ENCODE measurements at regions not wholly inside any gene's neighbourhood (a gene's known extent, or its start where the extent isn't known, plus 50 kb on each side); places are given as distances from the start of the nearest gene placed in this dataset.

GRCh38 chr9:1875251-1875851, 139.8 kb upstream of the SMARCA2 start:
- H3K4me3 ChIP-seq: no peak overlapping the region
- no peaks in the 10 kb centered on the region for H3K36me3 ChIP-seq
- H3K4me1 ChIP-seq: no peaks in the 10 kb centered on the region
- H3K27ac ChIP-seq: no peak overlapping the region
- H3K9ac ChIP-seq (ENCODE audit: low read depth in 2 of 2, low read length in 2 of 2): no peak overlapping the region
- no peaks in the 10 kb centered on the region for H3K27me3 ChIP-seq
- no peak for DNase-seq
- no peaks in the 10 kb centered on the region for H3K9me3 ChIP-seq
- no peak for TF ChIP-seq CTCF (IDR thresholded peaks at IDR 0.05)
- intact Hi-C loops (cut with DNase I): no loop called here

- H3K27me3 ChIP-seq: no peaks in the 10 kb centered on the region
- H3K4me1 ChIP-seq: no peaks in the 10 kb centered on the region
- no peak overlapping the region for H3K27ac ChIP-seq
- H3K36me3 ChIP-seq: no peaks in the 10 kb centered on the region
- no peaks in the 10 kb centered on the region for H3K9me3 ChIP-seq
- intact Hi-C loops (cut with DNase I): no loop called here
- DNase-seq: no peak
- no peak overlapping the region for H3K4me3 ChIP-seq
- no peak overlapping the region for H3K9ac ChIP-seq (ENCODE audit: low read depth in 2 of 2, low read length in 2 of 2)
- TF ChIP-seq CTCF (IDR thresholded peaks at IDR 0.05): no peak
Measured at GRCh38 chr9:1875921-1876448, 139.2 kb upstream of the SMARCA2 start.

- no peak for DNase-seq
- no peak for TF ChIP-seq CTCF (IDR thresholded peaks at IDR 0.05)
- Histone ChIP-seq H3K36me3 (no peaks in the 10 kb centered on the region), H3K9me3 (no peaks in the 10 kb centered on the region), H3K9ac (ENCODE audit: low read depth in 2 of 2, low read length in 2 of 2) (no peak overlapping the region), H3K27me3 (no peaks in the 10 kb centered on the region), H3K4me3 (no peak overlapping the region), H3K4me1 (no peaks in the 10 kb centered on the region), H3K27ac (no peak overlapping the region)
- intact Hi-C loops (cut with DNase I): no loop called here
Measured at GRCh38 chr9:1876891-1877496, 138.2 kb upstream of the SMARCA2 start.

- H3K9me3 ChIP-seq: no peaks in the 10 kb centered on the region
Measured at GRCh38 chr9:1877951-1878350, 137.2 kb upstream of the SMARCA2 start.

GRCh38 chr9:1878811-1879210, 136.3 kb upstream of the SMARCA2 start:
- H3K27me3 ChIP-seq: no peaks in the 10 kb centered on the region
- no peaks in the 10 kb centered on the region for H3K9me3 ChIP-seq
- H3K4me3 ChIP-seq: no peak overlapping the region
- DNase-seq: no peak
- intact Hi-C loops (cut with DNase I): no loop called here
- H3K36me3 ChIP-seq: no peaks in the 10 kb centered on the region
- TF ChIP-seq CTCF (IDR thresholded peaks at IDR 0.05): no peak
- H3K27ac ChIP-seq: no peak overlapping the region
- no peaks in the 10 kb centered on the region for H3K4me1 ChIP-seq
- H3K9ac ChIP-seq (ENCODE audit: low read depth in 2 of 2, low read length in 2 of 2): no peak overlapping the region

More at GRCh38 chr9:1877951-1878350, 137.2 kb upstream of the SMARCA2 start:
- Histone ChIP-seq H3K4me3 (no peak overlapping the region), H3K36me3 (no peaks in the 10 kb centered on the region), H3K9ac (ENCODE audit: low read depth in 2 of 2, low read length in 2 of 2) (no peak overlapping the region), H3K4me1 (no peaks in the 10 kb centered on the region), H3K27ac (no peak overlapping the region), H3K27me3 (no peaks in the 10 kb centered on the region)
- no peak for DNase-seq
- intact Hi-C loops (cut with DNase I): no loop called here
- TF ChIP-seq CTCF (IDR thresholded peaks at IDR 0.05): no peak

Measured in colonic mucosa (tissue), 4 donors.